ENCODE measurements at regions not wholly inside any gene's neighbourhood (a gene's known extent, or its start where the extent isn't known, plus 50 kb on each side); places are given as distances from the start of the nearest gene placed in this dataset.

GRCh38 chr20:39702701-39703349, 740.7 kb downstream of the DHX35 start:
- no peak for DNase-seq (ENCODE audit: low read depth in 3 of 3)

- no peak for DNase-seq (ENCODE audit: low read depth in 3 of 3)
These were observed 738.4 kb downstream of the DHX35 start for GRCh38 chr20:39700528-39700927.

- DNase-seq (ENCODE audit: low read depth in 3 of 3), result no peak
These were observed 737.1 kb downstream of the DHX35 start for GRCh38 chr20:39699166-39699725.

- DNase-seq (ENCODE audit: low read depth in 3 of 3), result no peak
These were observed 736.6 kb downstream of the DHX35 start for GRCh38 chr20:39698752-39699151.

- no peak for DNase-seq (ENCODE audit: low read depth in 3 of 3)
These were observed 729.2 kb downstream of the DHX35 start for GRCh38 chr20:39691151-39691862.

GRCh38 chr20:39676857-39677391, 714.8 kb downstream of the DHX35 start:
- DNase-seq (ENCODE audit: low read depth in 3 of 3), result no peak

GRCh38 chr20:39676241-39676640, 714.1 kb downstream of the DHX35 start:
- DNase-seq (ENCODE audit: low read depth in 3 of 3), result no peak

GRCh38 chr20:39674842-39675241, 712.7 kb downstream of the DHX35 start:
- DNase-seq (ENCODE audit: low read depth in 3 of 3), result no peak

GRCh38 chr20:39670988-39671387, 708.8 kb downstream of the DHX35 start:
- DNase-seq (ENCODE audit: low read depth in 3 of 3), result no peak

GRCh38 chr20:39669659-39670058, 707.5 kb downstream of the DHX35 start:
- no peak for DNase-seq (ENCODE audit: low read depth in 3 of 3)

GRCh38 chr20:39668038-39668437, 705.9 kb downstream of the DHX35 start:
- no peak for DNase-seq (ENCODE audit: low read depth in 3 of 3)

- DNase-seq (ENCODE audit: low read depth in 3 of 3), result no peak
These were observed 699.7 kb downstream of the DHX35 start for GRCh38 chr20:39661833-39662232.

GRCh38 chr20:39660965-39661364, 698.8 kb downstream of the DHX35 start:
- DNase-seq (ENCODE audit: low read depth in 3 of 3), result no peak

- DNase-seq (ENCODE audit: low read depth in 3 of 3), result no peak
These were observed 698.1 kb downstream of the DHX35 start for GRCh38 chr20:39660226-39660625.

GRCh38 chr20:39658662-39659409, 696.7 kb downstream of the DHX35 start:
- no peak for DNase-seq (ENCODE audit: low read depth in 3 of 3)

- DNase-seq (ENCODE audit: low read depth in 3 of 3), result no peak
These were observed 692.0 kb downstream of the DHX35 start for GRCh38 chr20:39654171-39654570.

GRCh38 chr20:39651645-39652325, 689.6 kb downstream of the DHX35 start:
- DNase-seq (ENCODE audit: low read depth in 3 of 3), result no peak

GRCh38 chr20:39646874-39647413, 684.8 kb downstream of the DHX35 start:
- no peak for DNase-seq (ENCODE audit: low read depth in 3 of 3)

GRCh38 chr20:39645131-39645530, 683.0 kb downstream of the DHX35 start:
- no peak for DNase-seq (ENCODE audit: low read depth in 3 of 3)

GRCh38 chr20:39643292-39643691, 681.1 kb downstream of the DHX35 start:
- no peak for DNase-seq (ENCODE audit: low read depth in 3 of 3)

GRCh38 chr20:39641423-39641822, 679.3 kb downstream of the DHX35 start:
- no peak for DNase-seq (ENCODE audit: low read depth in 3 of 3)
